ENCODE measurements at regions not wholly inside any gene's neighbourhood (a gene's known extent, or its start where the extent isn't known, plus 50 kb on each side); places are given as distances from the start of the nearest gene placed in this dataset.

GRCh38 chr1:209402697-209403096 lies 180.8 kb upstream of the CAMK1G start:
- peaks cover 18% of the 10 kb centered on the region for H3K27me3 ChIP-seq
- H3K36me3 ChIP-seq, result no peaks in the 10 kb centered on the region
- H3K27ac ChIP-seq, result no peak overlapping the region
- H3K9me3 ChIP-seq, result no peaks in the 10 kb centered on the region
- no peak overlapping the region for H3K4me3 ChIP-seq
- 20 to 68% methylated on average over 1 to 2 of the region's 2 CpGs for WGBS, 2 donors (ENCODE audit: low coverage in 1 of 2)
- H3K4me1 ChIP-seq, result peaks cover 0 to 12% (median 0%) of the 10 kb centered on the region in 3 donors
- TF ChIP-seq CTCF (IDR thresholded peaks at IDR 0.05) (no peak), POLR2A (IDR thresholded peaks at IDR 0.05) (no peak), POLR2AphosphoS5 (IDR thresholded peaks at IDR 0.05) (no peak), EP300 (IDR thresholded peaks at IDR 0.05) (no peak)
- ATAC-seq, result no peak

GRCh38 chr1:209403921-209404320 lies 179.6 kb upstream of the CAMK1G start:
- ATAC-seq, result no peak
- Histone ChIP-seq H3K4me3 (no peak overlapping the region), H3K36me3 (no peaks in the 10 kb centered on the region), H3K27me3 (peaks cover 18% of the 10 kb centered on the region), H3K4me1 (peaks cover 0 to 2% (median 0%) of the 10 kb centered on the region in 3 donors), H3K27ac (no peak overlapping the region), H3K9me3 (no peaks in the 10 kb centered on the region)
- WGBS, 2 donors (ENCODE audit: low coverage in 1 of 2), result 87 to 90% methylated on average over 5 to 7 of the region's 7 CpGs
- TF ChIP-seq POLR2AphosphoS5 (IDR thresholded peaks at IDR 0.05) (no peak), POLR2A (IDR thresholded peaks at IDR 0.05) (no peak), EP300 (IDR thresholded peaks at IDR 0.05) (no peak), CTCF (IDR thresholded peaks at IDR 0.05) (no peak)

GRCh38 chr1:209404577-209404976 lies 178.9 kb upstream of the CAMK1G start:
- H3K27ac ChIP-seq, result no peak overlapping the region
- no peaks in the 10 kb centered on the region for H3K36me3 ChIP-seq
- H3K4me1 ChIP-seq, result no peaks in the 10 kb centered on the region
- no peaks in the 10 kb centered on the region for H3K9me3 ChIP-seq
- H3K27me3 ChIP-seq, result peaks cover 18% of the 10 kb centered on the region
- no peak overlapping the region for H3K4me3 ChIP-seq
- no peak for ATAC-seq
- WGBS, 2 donors (ENCODE audit: low coverage in 1 of 2), result 49 to 67% methylated on average over 3 of the region's 3 CpGs
- TF ChIP-seq POLR2A (IDR thresholded peaks at IDR 0.05), result no peak
- no peak for TF ChIP-seq POLR2AphosphoS5 (IDR thresholded peaks at IDR 0.05)
- TF ChIP-seq CTCF (IDR thresholded peaks at IDR 0.05), result no peak
- TF ChIP-seq EP300 (IDR thresholded peaks at IDR 0.05), result no peak

GRCh38 chr1:209405183-209405814 lies 178.2 kb upstream of the CAMK1G start:
- peaks cover 18% of the 10 kb centered on the region for H3K27me3 ChIP-seq
- no peak for ATAC-seq
- no peak overlapping the region for H3K4me3 ChIP-seq
- TF ChIP-seq POLR2AphosphoS5 (IDR thresholded peaks at IDR 0.05), result no peak
- TF ChIP-seq CTCF (IDR thresholded peaks at IDR 0.05), result no peak
- TF ChIP-seq EP300 (IDR thresholded peaks at IDR 0.05), result no peak
- no peak for TF ChIP-seq POLR2A (IDR thresholded peaks at IDR 0.05)
- no peak overlapping the region for H3K27ac ChIP-seq
- whole genome bisulfite sequencing, 2 donors (ENCODE audit: low coverage in 1 of 2), result 13 to 29% methylated on average over 3 to 5 of the region's 5 CpGs
- no peaks in the 10 kb centered on the region for H3K4me1 ChIP-seq
- H3K9me3 ChIP-seq, result no peaks in the 10 kb centered on the region
- H3K36me3 ChIP-seq, result no peaks in the 10 kb centered on the region

- H3K36me3 ChIP-seq, result no peaks in the 10 kb centered on the region
- H3K27me3 ChIP-seq, result peaks cover 12% of the 10 kb centered on the region
- no peaks in the 10 kb centered on the region for H3K9me3 ChIP-seq
- no peak overlapping the region for H3K4me3 ChIP-seq
- 57% methylated on average over 3 of the region's 3 CpGs; no CpG with 5 or more reads in 1 of the 2 donors for WGBS, 2 donors (ENCODE audit: low coverage in 1 of 2)
- TF ChIP-seq POLR2AphosphoS5 (IDR thresholded peaks at IDR 0.05), result no peak
- no peak for TF ChIP-seq EP300 (IDR thresholded peaks at IDR 0.05)
- no peak for TF ChIP-seq POLR2A (IDR thresholded peaks at IDR 0.05)
- no peak for TF ChIP-seq CTCF (IDR thresholded peaks at IDR 0.05)
- no peak overlapping the region for H3K27ac ChIP-seq
- H3K4me1 ChIP-seq, result peaks cover 0 to under 1% (median 0%) of the 10 kb centered on the region in 3 donors
- ATAC-seq, result no peak
Observed at GRCh38 chr1:209406168-209406567, 177.3 kb upstream of the CAMK1G start.
